Keratinocyte (primary cell): ENCODE measurements at regions not wholly inside any gene's neighbourhood (a gene's known extent, or its start where the extent isn't known, plus 50 kb on each side); places are given as distances from the start of the nearest gene placed in this dataset.

Source experiments
- DNase-seq: peaks from one replicate; pipeline ENCODE4 v3.0.0-alpha.2; 2011; ENCODE audit warnings: low read depth, missing footprints, low spot score
- FAIRE-seq: peaks from 2 replicates; lab custom pipeline; 2011; peaks lifted over from hg19 to GRCh38; lab: Jason Lieb, UNC
- H2AFZ ChIP-seq: 2 replicates; pipeline ENCODE4 v1.6.0; 2012; ENCODE audit warnings: low read length, control low read depth, inconsistent platforms; ENCODE audit not compliant: control insufficient read depth
- H3K27ac ChIP-seq: 2 replicates; pipeline ENCODE4 v1.5.1; 2011; ENCODE audit warnings: low read length; ENCODE audit not compliant: control insufficient read depth, insufficient read depth
- H3K27me3 ChIP-seq: 3 replicates; pipeline ENCODE4 v1.6.0; 2011; ENCODE audit warnings: low read length; ENCODE audit not compliant: control insufficient read depth, insufficient read depth; ENCODE audit errors: extremely low read depth
- H3K36me3 ChIP-seq, 2 experiments: 2 replicates in 1 of 2; 3 replicates in 1 of 2; pipeline ENCODE4 v1.5.1; 2011; ENCODE audit warnings: low read length in 2 of 2, mild to moderate bottlenecking in 1 of 2; ENCODE audit not compliant: control insufficient read depth in 2 of 2, insufficient read depth in 2 of 2; ENCODE audit errors: extremely low read depth in 1 of 2
- H3K4me1 ChIP-seq: 3 replicates; pipeline ENCODE4 v1.5.1; 2011; ENCODE audit warnings: low read length; ENCODE audit not compliant: control insufficient read depth, insufficient read depth; ENCODE audit errors: extremely low read depth
- H3K4me2 ChIP-seq: 3 replicates; pipeline ENCODE4 v1.6.0; 2011; ENCODE audit warnings: low read depth, low read length; ENCODE audit not compliant: control insufficient read depth, insufficient read depth; ENCODE audit errors: extremely low read depth
- H3K4me3 ChIP-seq, 3 experiments: fragments of 200-600 bp in 1 of 3; sonication (generic) in 1 of 3; 2 replicates in 2 of 3; 3 replicates in 1 of 3; pipeline ENCODE4 v1.5.1; 2011 to 2016; ENCODE audit warnings: low read length in 3 of 3, mild to moderate bottlenecking in 3 of 3, control low read depth in 2 of 3, inconsistent platforms in 1 of 3, low read depth in 1 of 3, mixed read lengths in 1 of 3, mixed run types in 1 of 3, moderate library complexity in 1 of 3; ENCODE audit not compliant: control insufficient read depth in 2 of 3, insufficient read depth in 2 of 3; ENCODE audit errors: extremely low read depth in 1 of 3
- H3K79me2 ChIP-seq: 2 replicates; pipeline ENCODE4 v1.6.0; 2012; ENCODE audit warnings: low read length; ENCODE audit not compliant: control insufficient read depth, insufficient read depth
- H3K9ac ChIP-seq: 3 replicates; pipeline ENCODE4 v1.6.0; 2011; ENCODE audit warnings: low read length; ENCODE audit not compliant: control insufficient read depth, insufficient read depth; ENCODE audit errors: extremely low read depth
- H3K9me1 ChIP-seq: 3 replicates; pipeline ENCODE4 v1.6.0; 2011; ENCODE audit warnings: low read length; ENCODE audit not compliant: control insufficient read depth, insufficient read depth; ENCODE audit errors: extremely low read depth
- H3K9me3 ChIP-seq: 2 replicates; pipeline ENCODE4 v1.5.1; 2012; ENCODE audit warnings: low read depth, low read length; ENCODE audit not compliant: control insufficient read depth
- H4K20me1 ChIP-seq: 3 replicates; pipeline ENCODE4 v1.6.0; 2011; ENCODE audit warnings: low read length; ENCODE audit not compliant: control insufficient read depth, insufficient read depth; ENCODE audit errors: extremely low read depth
- CTCF ChIP-seq, 3 experiments: IDR thresholded peaks in 1 of 3; conservative IDR thresholded peaks in 1 of 3; optimal IDR thresholded peaks in 1 of 3; 2 replicates in 2 of 3; 3 replicates in 1 of 3; pipeline versions ENCODE3 to v1.5.1; 2011; ENCODE audit warnings: low read length in 3 of 3, mild to moderate bottlenecking in 3 of 3, moderate library complexity in 2 of 3, control low read depth in 1 of 3, inconsistent platforms in 1 of 3; ENCODE audit not compliant: insufficient read depth in 2 of 3; ENCODE audit errors: extremely low read depth in 1 of 3
- EZH2 ChIP-seq: IDR thresholded peaks from one replicate; pipeline ENCODE4 v1.6.1; 2012; ENCODE audit warnings: inconsistent platforms, mild to moderate bottlenecking, low read length, moderate library complexity
- dilution Hi-C: fragments of 300-500 bp; cut with MboI; formaldehyde crosslinking; loops from one replicate; pipeline ENCODE4 v1.7.0; 2020; ENCODE audit warnings: low sequenced_read_pairs; ENCODE audit not compliant: extremely low pct_ligation_motif_present

GRCh38 chr1:189150624-189151023, 1327.0 kb downstream of the BRINP3 start:
- no peaks in the 10 kb centered on the region for H3K27me3 ChIP-seq
- no peak overlapping the region for H2AFZ ChIP-seq
- H3K4me2 ChIP-seq: no peak overlapping the region
- no peaks in the 10 kb centered on the region for H3K4me1 ChIP-seq
- DNase-seq: no peak
- H3K27ac ChIP-seq: no peak overlapping the region
- H3K4me3 ChIP-seq: no peak overlapping the region
- H3K9ac ChIP-seq: no peak overlapping the region
- H3K36me3 ChIP-seq: no peaks in the 10 kb centered on the region
- TF ChIP-seq CTCF (optimal IDR thresholded peaks at IDR 0.05 in 1 of 3, IDR thresholded peaks at IDR 0.05 in 1 of 3, conservative IDR thresholded peaks at IDR 0.05 in 1 of 3; ENCODE audit: extremely low read depth in 1 of 3, insufficient read depth in 2 of 3, low read length in 3 of 3) (no peak), EZH2 (no peak)
- FAIRE-seq: no peak
- no peaks in the 10 kb centered on the region for H3K9me1 ChIP-seq
- H3K9me3 ChIP-seq: no peaks in the 10 kb centered on the region
- H3K79me2 ChIP-seq: no peaks in the 10 kb centered on the region
- H4K20me1 ChIP-seq: no peaks in the 10 kb centered on the region
- dilution Hi-C loops: no loop called here

- H4K20me1 ChIP-seq: no peaks in the 10 kb centered on the region
- no peaks in the 10 kb centered on the region for H3K9me1 ChIP-seq
- no peak overlapping the region for H3K4me2 ChIP-seq
- dilution Hi-C loops: no loop called here
- H3K4me1 ChIP-seq: no peaks in the 10 kb centered on the region
- H3K9ac ChIP-seq: no peak overlapping the region
- DNase-seq (no peak), FAIRE-seq (no peak)
- no peaks in the 10 kb centered on the region for H3K36me3 ChIP-seq
- no peaks in the 10 kb centered on the region for H3K79me2 ChIP-seq
- H3K27me3 ChIP-seq: no peaks in the 10 kb centered on the region
- H3K9me3 ChIP-seq: no peaks in the 10 kb centered on the region
- no peak overlapping the region for H3K4me3 ChIP-seq
- H3K27ac ChIP-seq: no peak overlapping the region
- no peak for TF ChIP-seq EZH2
- no peak for TF ChIP-seq CTCF (optimal IDR thresholded peaks at IDR 0.05 in 1 of 3, IDR thresholded peaks at IDR 0.05 in 1 of 3, conservative IDR thresholded peaks at IDR 0.05 in 1 of 3; ENCODE audit: extremely low read depth in 1 of 3, insufficient read depth in 2 of 3, low read length in 3 of 3)
- H2AFZ ChIP-seq: no peak overlapping the region
These were observed 1326.3 kb downstream of the BRINP3 start for GRCh38 chr1:189151361-189151760.
